Sigmoid colon (tissue), 3 donors: ENCODE measurements at regions not wholly inside any gene's neighbourhood (a gene's known extent, or its start where the extent isn't known, plus 50 kb on each side); places are given as distances from the start of the nearest gene placed in this dataset.

Experiments
- small RNA-seq, 3 donors: library from RNA; depleted of rRNA; stranded (forward); fragments of <200 nt; gene quantifications; one replicate each; pipeline ENCODE3, GENCODE V24; 2016

Small RNA genes lying in the stretch of these regions (small RNA-seq; reads per million reads assigned to genes)
- 0 reads per million in 3 donors for gene RF00004
